SK-N-SH treated with all-trans-retinoic acid at 6 μM for 48 hours (cell line): ENCODE measurements at regions not wholly inside any gene's neighbourhood (a gene's known extent, or its start where the extent isn't known, plus 50 kb on each side); places are given as distances from the start of the nearest gene placed in this dataset.
"Not testable (repeated sequence)": the region's sequence is repeated elsewhere in the genome, so short reads cannot be mapped to it uniquely, and the experiment has no call there.

Experiments used
- ZC3H10 ChIP-seq: fragments of 250-450 bp; sonication (Bioruptor Pico); IDR thresholded peaks from 2 replicates; pipeline ENCODE4 v1.5.1; 2021; ENCODE audit warnings: mild to moderate bottlenecking, moderate library complexity
- TF ChIP-seq, protein P1 (sequence below): fragments of 250-450 bp; sonication (Bioruptor Pico); IDR thresholded peaks from 2 replicates; pipeline ENCODE4 v1.8.0; 2020; ENCODE audit warnings: mild to moderate bottlenecking, moderate library complexity, borderline replicate concordance

DNA sequence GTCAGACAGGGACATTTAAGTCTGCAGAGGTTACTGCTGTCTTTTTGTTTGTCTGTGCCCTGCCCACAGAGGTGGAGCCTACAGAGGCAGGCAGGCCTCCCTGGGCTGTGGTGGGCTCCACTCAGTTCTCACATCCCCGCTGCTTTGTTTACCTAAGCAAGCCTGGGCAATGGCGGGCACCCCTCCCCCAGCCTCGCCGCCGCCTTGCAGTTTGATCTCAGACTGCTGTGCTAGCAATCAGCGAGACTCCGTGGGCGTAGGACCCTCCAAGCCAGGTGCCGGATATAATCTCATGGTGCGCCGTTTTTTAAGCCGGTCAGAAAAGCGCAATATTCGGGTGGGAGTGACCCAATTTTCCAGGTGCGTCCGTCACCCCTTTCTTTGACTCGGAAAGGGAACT lies 264.3 kb upstream of the KYNU start:
- TF ChIP-seq ZC3H10 (CRISPR knock-in tag), result not testable (repeated sequence)
- TF ChIP-seq, protein P1, sequence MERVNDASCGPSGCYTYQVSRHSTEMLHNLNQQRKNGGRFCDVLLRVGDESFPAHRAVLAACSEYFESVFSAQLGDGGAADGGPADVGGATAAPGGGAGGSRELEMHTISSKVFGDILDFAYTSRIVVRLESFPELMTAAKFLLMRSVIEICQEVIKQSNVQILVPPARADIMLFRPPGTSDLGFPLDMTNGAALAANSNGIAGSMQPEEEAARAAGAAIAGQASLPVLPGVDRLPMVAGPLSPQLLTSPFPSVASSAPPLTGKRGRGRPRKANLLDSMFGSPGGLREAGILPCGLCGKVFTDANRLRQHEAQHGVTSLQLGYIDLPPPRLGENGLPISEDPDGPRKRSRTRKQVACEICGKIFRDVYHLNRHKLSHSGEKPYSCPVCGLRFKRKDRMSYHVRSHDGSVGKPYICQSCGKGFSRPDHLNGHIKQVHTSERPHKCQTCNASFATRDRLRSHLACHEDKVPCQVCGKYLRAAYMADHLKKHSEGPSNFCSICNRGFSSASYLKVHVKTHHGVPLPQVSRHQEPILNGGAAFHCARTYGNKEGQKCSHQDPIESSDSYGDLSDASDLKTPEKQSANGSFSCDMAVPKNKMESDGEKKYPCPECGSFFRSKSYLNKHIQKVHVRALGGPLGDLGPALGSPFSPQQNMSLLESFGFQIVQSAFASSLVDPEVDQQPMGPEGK (CRISPR knock-in tag), result not testable (repeated sequence)
